Thyroid gland (tissue), 4 donors: ENCODE measurements at regions not wholly inside any gene's neighbourhood (a gene's known extent, or its start where the extent isn't known, plus 50 kb on each side); places are given as distances from the start of the nearest gene placed in this dataset.

Experiments used
- CTCF ChIP-seq, 6 experiments: fragments of 200-600 bp in 3 of 6; fragments of 450-650 bp in 3 of 6; sonication (generic) in 3 of 6; IDR thresholded peaks; one replicate each; pipeline ENCODE4 v1.5.1; 2016 to 2019; ENCODE audit warnings: antibody characterized with exemption in 6 of 6, mild to moderate bottlenecking in 2 of 6, inconsistent platforms in 1 of 6, moderate library complexity in 1 of 6
- POLR2A ChIP-seq, 2 donors: fragments of 450-650 bp; IDR thresholded peaks; one replicate each; pipeline ENCODE4 v1.6.1; 2017; ENCODE audit warnings: antibody characterized with exemption in 2 of 2, mild to moderate bottlenecking in 2 of 2, moderate library complexity in 1 of 2

- TF ChIP-seq CTCF (IDR thresholded peaks at IDR 0.05), result no peak
- no peak for TF ChIP-seq POLR2A (IDR thresholded peaks at IDR 0.05)
Observed at GRCh38 chr6:168826726-168827585, 386.0 kb downstream of the SMOC2 start.
